ENCODE measurements at regions not wholly inside any gene's neighbourhood (a gene's known extent, or its start where the extent isn't known, plus 50 kb on each side); places are given as distances from the start of the nearest gene placed in this dataset.

DNA sequence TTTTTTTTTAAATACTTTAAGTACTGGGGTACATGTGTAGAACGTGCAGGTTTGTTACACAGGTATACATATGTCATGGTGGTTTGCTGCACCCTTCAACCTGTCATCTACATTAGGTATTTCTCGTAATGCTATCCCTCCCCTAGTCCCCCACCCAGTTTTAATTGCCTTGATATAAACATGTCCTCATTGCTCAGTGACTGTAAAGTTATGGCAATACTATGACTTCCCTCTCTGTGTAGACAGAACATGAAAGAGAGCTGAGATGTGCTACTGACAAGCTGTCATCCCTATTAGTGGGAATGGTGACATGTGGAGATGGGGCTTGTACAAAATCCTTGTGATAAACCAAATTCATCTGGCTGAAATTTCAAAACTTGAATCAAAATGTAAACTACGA lies 449.7 kb upstream of the TRIB2 start:
- TF ChIP-seq, protein P1, sequence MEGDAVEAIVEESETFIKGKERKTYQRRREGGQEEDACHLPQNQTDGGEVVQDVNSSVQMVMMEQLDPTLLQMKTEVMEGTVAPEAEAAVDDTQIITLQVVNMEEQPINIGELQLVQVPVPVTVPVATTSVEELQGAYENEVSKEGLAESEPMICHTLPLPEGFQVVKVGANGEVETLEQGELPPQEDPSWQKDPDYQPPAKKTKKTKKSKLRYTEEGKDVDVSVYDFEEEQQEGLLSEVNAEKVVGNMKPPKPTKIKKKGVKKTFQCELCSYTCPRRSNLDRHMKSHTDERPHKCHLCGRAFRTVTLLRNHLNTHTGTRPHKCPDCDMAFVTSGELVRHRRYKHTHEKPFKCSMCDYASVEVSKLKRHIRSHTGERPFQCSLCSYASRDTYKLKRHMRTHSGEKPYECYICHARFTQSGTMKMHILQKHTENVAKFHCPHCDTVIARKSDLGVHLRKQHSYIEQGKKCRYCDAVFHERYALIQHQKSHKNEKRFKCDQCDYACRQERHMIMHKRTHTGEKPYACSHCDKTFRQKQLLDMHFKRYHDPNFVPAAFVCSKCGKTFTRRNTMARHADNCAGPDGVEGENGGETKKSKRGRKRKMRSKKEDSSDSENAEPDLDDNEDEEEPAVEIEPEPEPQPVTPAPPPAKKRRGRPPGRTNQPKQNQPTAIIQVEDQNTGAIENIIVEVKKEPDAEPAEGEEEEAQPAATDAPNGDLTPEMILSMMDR (IDR thresholded peaks at IDR 0.05): no peak
- H3K27ac ChIP-seq: no peak overlapping the region
- no peak for DNase-seq (ENCODE audit: low spot score)
- no peak overlapping the region for H3K4me3 ChIP-seq

DNA sequence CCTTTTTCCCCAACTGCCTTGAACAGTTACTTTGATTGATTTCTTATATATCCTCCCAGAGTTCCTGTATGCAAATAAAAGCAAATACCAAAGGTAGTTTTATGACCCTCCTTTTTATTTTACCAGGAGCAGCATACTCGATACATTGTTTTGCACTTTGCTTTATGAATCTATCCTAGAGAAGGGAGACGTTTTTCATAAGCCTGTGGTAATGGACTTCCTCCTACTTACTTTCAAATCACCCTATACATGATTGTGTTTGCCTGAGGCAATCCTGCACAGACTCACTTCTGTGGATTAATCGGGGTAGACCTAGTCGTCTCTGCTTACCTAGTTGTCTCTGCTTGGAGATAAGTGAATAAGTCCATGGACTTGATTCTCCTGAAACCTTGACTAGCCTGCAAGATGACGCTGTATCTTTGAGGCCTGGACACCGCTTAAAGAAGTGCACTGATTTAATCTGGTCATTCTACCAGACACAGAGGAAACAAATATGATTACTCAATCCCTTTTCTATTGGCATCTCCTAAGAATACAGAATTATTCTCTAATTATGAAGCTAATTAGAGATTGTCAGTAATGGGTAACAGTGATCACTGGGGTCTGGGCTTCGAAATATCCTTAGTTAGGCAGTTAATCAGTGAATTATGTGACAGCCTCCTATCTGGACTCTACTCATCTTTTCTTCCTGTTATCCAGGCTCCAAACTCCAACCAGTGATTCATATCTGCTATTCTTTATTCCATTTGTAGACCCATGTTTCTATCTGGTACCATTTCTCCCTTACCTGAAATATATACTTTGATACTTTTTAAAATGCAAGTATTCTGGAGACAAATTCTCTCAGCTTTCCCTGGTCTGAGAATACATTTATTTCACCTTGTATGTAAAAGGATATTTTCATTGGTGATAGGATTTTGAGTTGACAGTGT lies 447.4 kb upstream of the TRIB2 start:
- TF ChIP-seq, protein P1 (IDR thresholded peaks at IDR 0.05): no peak
- Histone ChIP-seq H3K27ac (no peak overlapping the region), H3K4me3 (no peak overlapping the region)
- no peak for DNase-seq (ENCODE audit: low spot score)

DNA sequence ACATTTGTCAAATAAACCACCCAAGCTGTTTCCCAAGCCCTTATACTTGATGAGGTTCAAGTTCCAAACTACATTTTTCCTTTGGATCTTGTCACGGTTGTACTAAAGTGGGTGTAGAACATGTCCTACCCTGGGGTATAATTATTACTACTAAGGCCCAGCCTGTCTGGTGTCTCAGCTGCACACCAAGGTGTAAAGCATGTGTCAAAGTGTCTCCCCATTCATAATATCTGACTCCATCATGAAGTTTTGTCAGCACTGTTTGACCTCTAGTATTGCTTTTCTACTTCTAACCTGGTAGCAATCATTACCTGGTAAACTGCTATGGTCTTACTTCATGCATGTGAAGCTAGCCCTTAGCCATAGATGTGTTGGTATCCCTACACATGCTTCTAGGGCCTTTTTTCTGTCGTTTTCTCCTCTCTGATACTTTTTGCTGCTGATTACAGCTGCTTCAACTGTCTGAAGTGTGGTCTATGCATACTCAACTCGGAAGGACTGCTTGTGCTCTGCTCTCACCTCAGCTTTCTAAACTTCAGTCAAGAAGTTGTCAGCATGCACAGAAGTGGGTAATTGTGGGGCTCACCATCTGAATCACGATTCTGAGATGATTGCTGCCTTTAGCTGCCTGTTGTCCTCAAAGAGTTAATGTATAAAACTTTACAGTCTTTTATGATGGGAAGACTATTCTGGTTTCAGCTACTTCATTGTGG lies 445.7 kb upstream of the TRIB2 start:
- H3K27ac ChIP-seq: no peak overlapping the region
- no peak for DNase-seq (ENCODE audit: low spot score)
- TF ChIP-seq, protein P1 (IDR thresholded peaks at IDR 0.05): no peak
- H3K4me3 ChIP-seq: no peak overlapping the region

DNA sequence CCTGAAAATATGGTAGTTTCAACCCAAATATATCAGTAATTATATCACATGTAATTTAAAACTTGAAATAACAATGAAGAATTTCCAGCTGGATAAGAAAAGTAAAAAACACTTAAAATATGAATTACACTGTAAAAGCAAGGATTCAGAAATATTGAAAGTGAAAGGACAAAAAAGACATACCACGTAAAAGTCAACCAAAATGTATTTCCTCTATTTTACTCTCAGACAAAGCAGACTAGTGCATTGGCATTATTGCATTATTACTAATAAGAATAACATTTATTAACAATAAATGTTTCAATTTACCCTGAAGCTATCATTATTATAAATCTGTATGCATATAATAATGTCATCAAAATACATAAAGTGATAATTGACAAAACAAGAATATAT lies 445.1 kb upstream of the TRIB2 start:
- no peak overlapping the region for H3K27ac ChIP-seq
- TF ChIP-seq, protein P1 (IDR thresholded peaks at IDR 0.05): no peak
- no peak overlapping the region for H3K4me3 ChIP-seq
- no peak for DNase-seq (ENCODE audit: low spot score)

DNA sequence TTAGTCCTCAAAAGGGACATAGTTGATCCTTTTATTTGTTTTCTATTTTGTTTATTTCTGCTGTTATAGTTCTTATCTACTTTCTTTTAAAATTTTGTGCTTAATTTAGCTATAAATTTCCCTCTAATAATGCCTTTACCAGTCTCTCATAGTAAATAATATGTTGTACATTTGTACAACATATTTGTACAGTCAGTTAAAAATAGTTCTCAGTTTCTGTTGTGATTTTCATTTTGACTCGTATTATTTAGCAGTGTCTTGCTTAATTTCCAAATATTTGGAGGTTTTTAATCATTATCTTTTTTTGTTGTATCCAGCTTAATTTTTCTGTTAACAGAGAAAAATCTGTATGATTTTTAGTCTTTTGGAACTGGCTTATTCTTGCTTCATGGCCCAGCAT lies 443.6 kb upstream of the TRIB2 start:
- no peak overlapping the region for H3K27ac ChIP-seq
- TF ChIP-seq, protein P1 (IDR thresholded peaks at IDR 0.05): no peak
- no peak for DNase-seq (ENCODE audit: low spot score)
- no peak overlapping the region for H3K4me3 ChIP-seq

DNA sequence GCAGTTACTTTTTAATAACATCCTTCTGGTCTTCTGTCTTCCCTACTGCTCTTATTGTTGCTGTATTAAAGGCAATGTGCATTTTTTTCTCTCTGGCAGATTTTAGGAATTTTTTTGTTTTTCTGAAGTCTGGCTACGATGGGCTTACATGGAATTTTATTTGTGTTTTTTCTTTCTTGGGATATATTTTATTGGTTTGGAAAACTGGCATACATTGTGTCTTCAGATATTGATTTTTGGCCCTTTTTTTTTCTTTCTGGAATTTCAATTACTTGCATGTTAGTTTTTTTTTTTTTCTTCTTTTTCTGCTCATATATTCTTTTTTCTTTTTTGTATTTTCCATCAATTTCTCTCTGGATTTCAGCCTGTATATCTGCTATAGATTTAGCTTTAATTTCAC lies 442.1 kb upstream of the TRIB2 start:
- TF ChIP-seq, protein P1 (IDR thresholded peaks at IDR 0.05): no peak
- H3K27ac ChIP-seq: no peak overlapping the region

More for the DNA sequence above, 442.1 kb upstream of the TRIB2 start:
- DNase-seq (ENCODE audit: low spot score): no peak
- no peak overlapping the region for H3K4me3 ChIP-seq

All from coronary artery (tissue), 2 donors.